ENCODE measurements at regions not wholly inside any gene's neighbourhood (a gene's known extent, or its start where the extent isn't known, plus 50 kb on each side); places are given as distances from the start of the nearest gene placed in this dataset.

DNA sequence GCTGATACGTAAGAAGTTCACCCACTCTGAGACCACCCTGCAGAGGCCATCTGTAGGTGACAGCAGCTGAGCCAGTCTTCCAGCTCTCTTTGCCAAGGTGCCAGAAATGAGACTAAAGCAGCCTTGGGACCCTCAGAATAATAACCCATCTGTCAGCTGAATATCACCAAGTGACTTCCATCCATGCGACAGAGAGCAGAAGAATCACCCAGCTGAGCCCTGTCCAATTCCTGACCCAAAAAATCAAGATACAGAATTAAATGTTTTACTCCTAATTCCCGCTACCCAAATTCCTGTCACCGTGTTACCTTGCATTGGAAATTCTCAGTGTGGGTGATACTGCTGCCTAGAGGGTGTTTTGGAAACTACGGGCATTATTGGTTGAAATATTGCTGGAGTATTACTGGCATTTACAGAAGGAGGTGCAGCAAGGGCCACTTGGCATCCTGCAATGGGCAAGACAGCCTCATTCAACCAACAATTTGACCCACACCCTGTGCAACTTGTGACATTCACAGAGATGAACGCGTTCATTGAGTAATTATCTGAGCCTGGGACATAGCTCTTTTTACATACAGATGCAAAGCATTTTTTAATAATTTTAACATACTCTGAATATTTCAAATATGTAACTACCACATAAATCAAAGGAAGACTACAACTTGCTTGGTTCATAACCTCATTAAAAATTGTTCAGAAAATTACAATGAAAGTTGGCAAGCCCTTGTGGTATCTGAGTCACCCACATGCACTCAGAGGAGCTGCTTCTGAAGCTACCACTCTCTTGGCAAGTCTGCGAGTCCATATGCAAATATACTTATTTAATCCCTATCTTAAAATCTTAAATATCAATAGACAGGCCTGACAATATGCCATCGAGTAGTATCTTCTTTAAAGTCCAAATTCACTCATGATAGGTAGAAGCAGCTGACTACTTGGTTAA, 126.6 kb downstream of the C16orf95 start:
- TF ChIP-seq POLR2A (IDR thresholded peaks at IDR 0.05), result no peak
- no peak for TF ChIP-seq EP300 (IDR thresholded peaks at IDR 0.05)
- TF ChIP-seq, protein P1, sequence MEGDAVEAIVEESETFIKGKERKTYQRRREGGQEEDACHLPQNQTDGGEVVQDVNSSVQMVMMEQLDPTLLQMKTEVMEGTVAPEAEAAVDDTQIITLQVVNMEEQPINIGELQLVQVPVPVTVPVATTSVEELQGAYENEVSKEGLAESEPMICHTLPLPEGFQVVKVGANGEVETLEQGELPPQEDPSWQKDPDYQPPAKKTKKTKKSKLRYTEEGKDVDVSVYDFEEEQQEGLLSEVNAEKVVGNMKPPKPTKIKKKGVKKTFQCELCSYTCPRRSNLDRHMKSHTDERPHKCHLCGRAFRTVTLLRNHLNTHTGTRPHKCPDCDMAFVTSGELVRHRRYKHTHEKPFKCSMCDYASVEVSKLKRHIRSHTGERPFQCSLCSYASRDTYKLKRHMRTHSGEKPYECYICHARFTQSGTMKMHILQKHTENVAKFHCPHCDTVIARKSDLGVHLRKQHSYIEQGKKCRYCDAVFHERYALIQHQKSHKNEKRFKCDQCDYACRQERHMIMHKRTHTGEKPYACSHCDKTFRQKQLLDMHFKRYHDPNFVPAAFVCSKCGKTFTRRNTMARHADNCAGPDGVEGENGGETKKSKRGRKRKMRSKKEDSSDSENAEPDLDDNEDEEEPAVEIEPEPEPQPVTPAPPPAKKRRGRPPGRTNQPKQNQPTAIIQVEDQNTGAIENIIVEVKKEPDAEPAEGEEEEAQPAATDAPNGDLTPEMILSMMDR (IDR thresholded peaks at IDR 0.05), result no peak
- Histone ChIP-seq H3K27me3 (no peaks in the 10 kb centered on the region), H3K27ac (no peak overlapping the region), H3K4me3 (no peak overlapping the region), H3K9me3 (peaks cover 0 to 5% of the 10 kb centered on the region in 2 donors), H3K36me3 (no peaks in the 10 kb centered on the region), H3K4me1 (ENCODE audit: insufficient read depth) (peaks cover 3% of the 10 kb centered on the region)
- WGBS, 3 donors, result 93 to 95% (median 94%) methylated on average over 9 of the region's 9 CpGs
- intact Hi-C loops (cut with DNase I), result no loop called here
- no peak for DNase-seq

DNA sequence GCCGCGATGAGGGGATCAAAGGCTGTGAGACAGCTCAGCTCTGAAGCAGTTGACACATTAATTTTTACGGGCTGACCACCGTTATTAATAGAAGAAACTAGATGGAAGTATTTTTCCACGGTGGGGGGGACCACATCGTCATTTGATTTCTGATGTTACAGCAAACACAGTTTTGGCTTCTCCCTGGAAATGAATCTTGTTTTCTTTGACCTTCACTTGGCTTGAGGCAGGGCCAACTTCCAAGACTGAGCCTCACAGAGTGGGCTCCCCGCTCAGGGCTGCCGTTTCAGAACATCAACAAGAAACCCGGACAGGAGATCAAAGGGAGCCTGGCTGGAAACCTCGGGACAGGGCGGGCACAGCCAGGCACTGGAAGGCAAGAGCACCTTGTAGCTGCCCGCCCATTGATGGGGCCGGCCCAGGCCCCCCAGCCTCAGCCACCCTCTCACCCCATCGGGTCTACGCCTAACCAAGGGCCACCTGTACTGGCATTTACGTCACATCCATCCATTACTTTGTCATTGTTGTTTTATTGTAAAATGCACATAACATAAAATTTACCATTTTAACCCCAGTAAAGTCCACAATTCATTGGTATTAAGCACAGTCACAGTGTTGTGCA, 124.6 kb downstream of the C16orf95 start:
- Histone ChIP-seq H3K4me1 (ENCODE audit: insufficient read depth) (peaks cover 3% of the 10 kb centered on the region), H3K27me3 (no peaks in the 10 kb centered on the region), H3K9me3 (peaks cover 0 to 5% of the 10 kb centered on the region in 2 donors), H3K36me3 (no peaks in the 10 kb centered on the region), H3K4me3 (no peak overlapping the region), H3K27ac (no peak overlapping the region)
- no peak for TF ChIP-seq EP300 (IDR thresholded peaks at IDR 0.05)
- TF ChIP-seq, protein P1 (IDR thresholded peaks at IDR 0.05), result no peak
- no peak for TF ChIP-seq POLR2A (IDR thresholded peaks at IDR 0.05)
- DNase-seq, result peak in 1 of 5 donors; percentile 25
- intact Hi-C loops (cut with DNase I), result no loop called here
- WGBS, 3 donors, result 19 to 31% (median 23%) methylated on average over 16 of the region's 16 CpGs

DNA sequence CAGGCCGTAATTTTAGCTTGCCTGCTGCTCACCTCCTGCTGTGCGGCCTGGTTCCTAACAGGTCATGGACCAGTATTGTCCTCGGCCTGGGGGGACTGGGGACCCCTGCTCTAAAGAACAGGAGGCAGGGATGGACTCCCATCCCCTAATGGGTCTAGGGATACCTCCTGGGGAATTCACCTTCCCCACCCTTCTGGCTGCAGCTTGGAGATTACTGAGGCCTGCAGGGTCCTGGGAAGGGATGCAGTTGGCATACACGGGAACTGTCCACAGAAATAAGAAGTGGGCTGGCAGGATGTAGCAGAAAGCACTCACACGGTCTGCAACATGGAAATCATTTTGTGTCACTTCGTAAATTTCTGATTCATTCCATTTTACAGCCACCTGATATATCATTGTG, 123.0 kb downstream of the C16orf95 start:
- no peaks in the 10 kb centered on the region for H3K36me3 ChIP-seq
- intact Hi-C loops (cut with DNase I), result no loop called here
- DNase-seq, result no peak
- H3K9me3 ChIP-seq, result peaks cover 0 to 5% of the 10 kb centered on the region in 2 donors
- no peak for TF ChIP-seq POLR2A (IDR thresholded peaks at IDR 0.05)
- TF ChIP-seq, protein P1 (IDR thresholded peaks at IDR 0.05), result no peak
- no peak for TF ChIP-seq EP300 (IDR thresholded peaks at IDR 0.05)
- WGBS, 3 donors, result 91 to 96% (median 95%) methylated on average over 6 of the region's 6 CpGs
- no peak overlapping the region for H3K27ac ChIP-seq
- H3K4me1 ChIP-seq (ENCODE audit: insufficient read depth), result peaks cover 3% of the 10 kb centered on the region
- H3K4me3 ChIP-seq, result no peak overlapping the region
- H3K27me3 ChIP-seq, result no peaks in the 10 kb centered on the region

DNA sequence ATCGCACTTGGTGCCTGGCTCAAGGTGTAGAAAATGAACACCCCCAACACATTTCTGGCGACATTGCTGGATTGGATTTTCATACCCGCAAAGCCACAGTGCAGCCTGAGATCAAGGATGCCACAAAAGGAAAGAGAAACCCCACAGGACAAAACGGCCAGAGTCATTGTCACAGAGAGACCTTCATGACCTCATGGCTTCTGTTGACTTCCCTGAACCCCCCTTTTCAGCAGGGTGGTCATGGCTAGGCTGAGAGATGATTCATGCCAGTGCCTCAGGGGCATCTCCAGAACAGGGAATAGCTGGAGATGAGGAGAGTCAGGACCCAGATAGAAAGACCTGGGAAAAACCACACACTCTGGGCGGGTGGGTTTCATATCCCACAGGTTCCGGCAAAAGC, 122.0 kb downstream of the C16orf95 start:
- H3K4me3 ChIP-seq, result no peak overlapping the region
- no peak for DNase-seq
- no peaks in the 10 kb centered on the region for H3K36me3 ChIP-seq
- no peak overlapping the region for H3K27ac ChIP-seq
- intact Hi-C loops (cut with DNase I), result no loop called here
- TF ChIP-seq, protein P1 (IDR thresholded peaks at IDR 0.05), result no peak
- TF ChIP-seq EP300 (IDR thresholded peaks at IDR 0.05) (no peak), POLR2A (IDR thresholded peaks at IDR 0.05) (no peak)
- H3K9me3 ChIP-seq, result peaks cover 0 to 1% of the 10 kb centered on the region in 2 donors
- peaks cover 3% of the 10 kb centered on the region for H3K4me1 ChIP-seq (ENCODE audit: insufficient read depth)
- 89 to 93% (median 91%) methylated on average over 6 of the region's 6 CpGs for WGBS, 3 donors
- no peaks in the 10 kb centered on the region for H3K27me3 ChIP-seq

Data from ovary (tissue), 7 donors.